Progenitor cell of endocrine pancreas (in vitro differentiated cells): ENCODE measurements at regions not wholly inside any gene's neighbourhood (a gene's known extent, or its start where the extent isn't known, plus 50 kb on each side); places are given as distances from the start of the nearest gene placed in this dataset.

Source experiments
- DNase-seq: peaks from one replicate; pipeline ENCODE4 v3.0.0; 2021; ENCODE audit warnings: low spot score; ENCODE audit not compliant: unreplicated experiment
- H3K27ac Mint-ChIP-seq: 2 replicates; pipeline ENCODE4 v1.8.0; 2021; ENCODE audit warnings: mild to moderate bottlenecking, moderate library complexity, mixed read lengths
- H3K27me3 Mint-ChIP-seq: 2 replicates; pipeline ENCODE4 v1.8.0; 2021; ENCODE audit warnings: mixed read lengths
- H3K36me3 Mint-ChIP-seq: 2 replicates; pipeline ENCODE4 v1.8.0; 2022; ENCODE audit warnings: mixed read lengths; ENCODE audit not compliant: insufficient read depth
- H3K4me1 Mint-ChIP-seq: 2 replicates; pipeline ENCODE4 v1.8.0; 2021; ENCODE audit warnings: low read depth, mixed read lengths
- H3K4me3 Mint-ChIP-seq: 2 replicates; pipeline ENCODE4 v1.8.0; 2021; ENCODE audit warnings: low read depth, mild to moderate bottlenecking, moderate library complexity, mixed read lengths
- H3K9me3 Mint-ChIP-seq: 2 replicates; pipeline ENCODE4 v1.8.0; 2021; ENCODE audit warnings: low read depth, mixed read lengths
- CTCF ChIP-seq: fragments of 200-600 bp; sonication (generic); IDR thresholded peaks from one replicate; pipeline ENCODE4 v1.5.0; 2021; ENCODE audit warnings: antibody characterized with exemption, mild to moderate bottlenecking; ENCODE audit not compliant: unreplicated experiment

- DNase-seq: no peak
- H3K36me3 Mint-ChIP-seq: no peaks in the 10 kb centered on the region
- no peaks in the 10 kb centered on the region for H3K9me3 Mint-ChIP-seq
- no peak overlapping the region for H3K4me3 Mint-ChIP-seq
- no peak overlapping the region for H3K27ac Mint-ChIP-seq
- no peaks in the 10 kb centered on the region for H3K27me3 Mint-ChIP-seq
- H3K4me1 Mint-ChIP-seq: peaks cover 2% of the 10 kb centered on the region
- TF ChIP-seq CTCF: no peak
Observed at GRCh38 chr1:83615370-83615769, 383.6 kb downstream of the TTLL7 start.

- DNase-seq: no peak
- Mint-ChIP-seq H3K36me3 (peaks cover 1% of the 10 kb centered on the region), H3K4me3 (no peak overlapping the region), H3K27me3 (no peaks in the 10 kb centered on the region), H3K9me3 (peaks cover 7% of the 10 kb centered on the region), H3K27ac (no peak overlapping the region), H3K4me1 (no peaks in the 10 kb centered on the region)
- TF ChIP-seq CTCF: no peak
Observed at GRCh38 chr1:83606416-83606955, 392.4 kb downstream of the TTLL7 start.

GRCh38 chr1:83596331-83596730 is 402.6 kb downstream of the TTLL7 start:
- peaks cover 26% of the 10 kb centered on the region for H3K4me1 Mint-ChIP-seq
- TF ChIP-seq CTCF: no peak
- H3K36me3 Mint-ChIP-seq: no peaks in the 10 kb centered on the region
- H3K9me3 Mint-ChIP-seq: peaks cover 24% of the 10 kb centered on the region
- no peak overlapping the region for H3K27ac Mint-ChIP-seq
- DNase-seq: no peak
- no peak overlapping the region for H3K4me3 Mint-ChIP-seq
- H3K27me3 Mint-ChIP-seq: peaks cover 5% of the 10 kb centered on the region

GRCh38 chr1:83593073-83593472 is 405.9 kb downstream of the TTLL7 start:
- DNase-seq: no peak
- Mint-ChIP-seq H3K4me3 (no peak overlapping the region), H3K4me1 (peaks cover 26% of the 10 kb centered on the region), H3K36me3 (no peaks in the 10 kb centered on the region), H3K27me3 (peaks cover 5% of the 10 kb centered on the region), H3K9me3 (peaks cover 17% of the 10 kb centered on the region), H3K27ac (no peak overlapping the region)
- TF ChIP-seq CTCF: no peak

GRCh38 chr1:83588140-83588539 is 410.8 kb downstream of the TTLL7 start:
- Mint-ChIP-seq H3K27ac (no peak overlapping the region), H3K36me3 (no peaks in the 10 kb centered on the region), H3K4me1 (peaks cover 12% of the 10 kb centered on the region), H3K9me3 (peaks cover 22% of the 10 kb centered on the region), H3K4me3 (no peak overlapping the region), H3K27me3 (no peaks in the 10 kb centered on the region)
- no peak for DNase-seq
- no peak for TF ChIP-seq CTCF
